Right lobe of liver (tissue), 4 donors: ENCODE measurements at regions not wholly inside any gene's neighbourhood (a gene's known extent, or its start where the extent isn't known, plus 50 kb on each side); places are given as distances from the start of the nearest gene placed in this dataset.

ENCODE experiments used
- POLR2A ChIP-seq: fragments of 450-650 bp; IDR thresholded peaks from one replicate; pipeline ENCODE4 v1.6.1; 2017; ENCODE audit warnings: antibody characterized with exemption, mild to moderate bottlenecking
- TF ChIP-seq, protein P1 (sequence below), 4 donors: fragments of 200-600 bp in 3 of 4; fragments of 450-650 bp in 1 of 4; IDR thresholded peaks; one replicate each; pipeline versions ENCODE4 v1.5.1 to v1.8.0; 2016 to 2022; ENCODE audit warnings: antibody characterized with exemption in 4 of 4, mild to moderate bottlenecking in 2 of 4
- donor health status: DM: no; HTN: no; CAD: no.
- donor health status: DM: no; HTN: no; CAD: no.
- donor health status: DM: no; HTN: yes; CAD: no.

GRCh38 chr14:65193916-65194590 lies 91.7 kb upstream of the MAX start:
- TF ChIP-seq, protein P1, sequence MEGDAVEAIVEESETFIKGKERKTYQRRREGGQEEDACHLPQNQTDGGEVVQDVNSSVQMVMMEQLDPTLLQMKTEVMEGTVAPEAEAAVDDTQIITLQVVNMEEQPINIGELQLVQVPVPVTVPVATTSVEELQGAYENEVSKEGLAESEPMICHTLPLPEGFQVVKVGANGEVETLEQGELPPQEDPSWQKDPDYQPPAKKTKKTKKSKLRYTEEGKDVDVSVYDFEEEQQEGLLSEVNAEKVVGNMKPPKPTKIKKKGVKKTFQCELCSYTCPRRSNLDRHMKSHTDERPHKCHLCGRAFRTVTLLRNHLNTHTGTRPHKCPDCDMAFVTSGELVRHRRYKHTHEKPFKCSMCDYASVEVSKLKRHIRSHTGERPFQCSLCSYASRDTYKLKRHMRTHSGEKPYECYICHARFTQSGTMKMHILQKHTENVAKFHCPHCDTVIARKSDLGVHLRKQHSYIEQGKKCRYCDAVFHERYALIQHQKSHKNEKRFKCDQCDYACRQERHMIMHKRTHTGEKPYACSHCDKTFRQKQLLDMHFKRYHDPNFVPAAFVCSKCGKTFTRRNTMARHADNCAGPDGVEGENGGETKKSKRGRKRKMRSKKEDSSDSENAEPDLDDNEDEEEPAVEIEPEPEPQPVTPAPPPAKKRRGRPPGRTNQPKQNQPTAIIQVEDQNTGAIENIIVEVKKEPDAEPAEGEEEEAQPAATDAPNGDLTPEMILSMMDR (IDR thresholded peaks at IDR 0.05), result no peak
- no peak for TF ChIP-seq POLR2A
